GDM1 (cell line): ENCODE measurements at regions not wholly inside any gene's neighbourhood (a gene's known extent, or its start where the extent isn't known, plus 50 kb on each side); places are given as distances from the start of the nearest gene placed in this dataset.
"Not testable (repeated sequence)": the region's sequence is repeated elsewhere in the genome, so short reads cannot be mapped to it uniquely, and the experiment has no call there.

ENCODE experiments used
- DNase-seq: peaks from one replicate; lab custom pipeline; 2025; lab: John Stamatoyannopoulos, UW

GRCh38 chrX:10966057-10966456, 145.1 kb upstream of the HCCS start:
- DNase-seq = no peak

GRCh38 chrX:10971176-10971575, 140.0 kb upstream of the HCCS start:
- no peak for DNase-seq

- DNase-seq = no peak
Measured at GRCh38 chrX:10971759-10972158, 139.4 kb upstream of the HCCS start.

- DNase-seq = no peak
Measured at GRCh38 chrX:10972706-10973105, 138.4 kb upstream of the HCCS start.

GRCh38 chrX:10974920-10975319, 136.2 kb upstream of the HCCS start:
- DNase-seq = no peak

GRCh38 chrX:10979956-10980355, 131.2 kb upstream of the HCCS start:
- no peak for DNase-seq

GRCh38 chrX:10981506-10981905, 129.6 kb upstream of the HCCS start:
- DNase-seq = no peak

- DNase-seq = no peak
Measured at GRCh38 chrX:10983526-10983925, 127.6 kb upstream of the HCCS start.

GRCh38 chrX:10984213-10984612, 126.9 kb upstream of the HCCS start:
- no peak for DNase-seq

GRCh38 chrX:10986616-10987015, 124.5 kb upstream of the HCCS start:
- DNase-seq = no peak

- DNase-seq = no peak
Measured at GRCh38 chrX:10988653-10989052, 122.5 kb upstream of the HCCS start.

GRCh38 chrX:10989386-10989785, 121.7 kb upstream of the HCCS start:
- DNase-seq = no peak

GRCh38 chrX:10990418-10990817, 120.7 kb upstream of the HCCS start:
- DNase-seq = no peak

- no peak for DNase-seq
Measured at GRCh38 chrX:10990976-10991375, 120.2 kb upstream of the HCCS start.

- no peak for DNase-seq
Measured at GRCh38 chrX:10992110-10992509, 119.0 kb upstream of the HCCS start.

- not testable (repeated sequence) for DNase-seq
Measured at GRCh38 chrX:11007076-11007475, 104.1 kb upstream of the HCCS start.

- DNase-seq = no peak
Measured at GRCh38 chrX:11010476-11010875, 100.7 kb upstream of the HCCS start.

- DNase-seq = no peak
Measured at GRCh38 chrX:11016728-11017127, 94.4 kb upstream of the HCCS start.

- not testable (repeated sequence) for DNase-seq
Measured at GRCh38 chrX:11022588-11022987, 88.5 kb upstream of the HCCS start.

GRCh38 chrX:11039926-11040325, 71.2 kb upstream of the HCCS start:
- DNase-seq = no peak

GRCh38 chrX:11040405-11040804, 70.7 kb upstream of the HCCS start:
- DNase-seq = no peak

- no peak for DNase-seq
Measured at GRCh38 chrX:11040996-11041395, 70.1 kb upstream of the HCCS start.

- no peak for DNase-seq
Measured at GRCh38 chrX:11050013-11050412, 61.1 kb upstream of the HCCS start.

GRCh38 chrX:11053351-11053750, 57.8 kb upstream of the HCCS start:
- no peak for DNase-seq
